ENCODE measurements at regions not wholly inside any gene's neighbourhood (a gene's known extent, or its start where the extent isn't known, plus 50 kb on each side); places are given as distances from the start of the nearest gene placed in this dataset.

GRCh38 chr11:101765932-101766331 is 148.9 kb upstream of the CEP126 start:
- Histone ChIP-seq H2BK5ac (ENCODE audit: low read depth, low read length) (no peak overlapping the region), H3K56ac (replicated peaks; ENCODE audit: insufficient read length, low read depth, low read length) (no peak overlapping the region), H3K79me1 (ENCODE audit: low read depth, low read length) (no peaks in the 10 kb centered on the region), H3K4me1 (replicated peaks in 1 of 4; ENCODE audit: control insufficient read depth in 3 of 4, insufficient read depth in 4 of 4, low read length in 3 of 4) (no peaks in the 10 kb centered on the region), H2BK120ac (replicated peaks; ENCODE audit: low read depth, low read length) (no peak overlapping the region), H4K20me1 (replicated peaks in 1 of 2; ENCODE audit: control insufficient read depth in 1 of 2, insufficient read depth in 2 of 2, low read length in 2 of 2) (no peaks in the 10 kb centered on the region), H3K14ac (ENCODE audit: insufficient read length) (no peak overlapping the region), H3K9ac (replicated peaks in 1 of 4; ENCODE audit: extremely low read depth in 1 of 4, low read depth in 3 of 4, low read length in 3 of 4) (no peak overlapping the region), H3K79me2 (ENCODE audit: control insufficient read depth in 1 of 2, insufficient read depth in 2 of 2, low read length in 2 of 2) (no peaks in the 10 kb centered on the region), H4K8ac (ENCODE audit: extremely low read depth, insufficient read depth, low read length) (no peak overlapping the region), H2BK20ac (ENCODE audit: low read length) (no peak overlapping the region), H3K23ac (ENCODE audit: insufficient read length) (no peak overlapping the region), H3K4me3 (ENCODE audit: extremely low read depth in 1 of 4, insufficient read depth in 2 of 4, low read depth in 3 of 4, low read length in 4 of 4) (no peak overlapping the region), H3K4me2 (ENCODE audit: insufficient read depth in 1 of 2, low read depth in 2 of 2, low read length in 2 of 2) (no peak overlapping the region), H2AK5ac (ENCODE audit: low read depth, low read length) (no peak overlapping the region), H3K27me3 (replicated peaks in 1 of 4; ENCODE audit: control insufficient read depth in 3 of 4, extremely low read depth in 1 of 4, insufficient read depth in 3 of 4, low read length in 3 of 4) (no peaks in the 10 kb centered on the region), H3K9me3 (ENCODE audit: insufficient read depth in 2 of 2, low read depth in 1 of 2, low read length in 1 of 2) (0 out of 4 replicates have a peak, but pooled peaks cover 0 to 5% of the 10 kb centered on the region in 2 experiments), H3K23me2 (ENCODE audit: low read depth, low read length) (no peaks in the 10 kb centered on the region), H2BK12ac (ENCODE audit: low read depth, low read length) (no peak overlapping the region), H3K18ac (ENCODE audit: extremely low read depth, low read length) (no peak overlapping the region), H2AFZ (ENCODE audit: low read length) (no peak overlapping the region), H4K91ac (replicated peaks; ENCODE audit: insufficient read length, low read length) (no peak overlapping the region), H3K36me3 (ENCODE audit: control insufficient read depth in 2 of 4, insufficient read depth in 4 of 4, low read length in 3 of 4) (no peaks in the 10 kb centered on the region), H3K27ac (ENCODE audit: low read depth, low read length) (no peak overlapping the region), H2BK15ac (ENCODE audit: low read length) (no peak overlapping the region), H3K4ac (replicated peaks; ENCODE audit: insufficient read length, low read depth, low read length) (no peak overlapping the region), H4K5ac (ENCODE audit: insufficient read length, low read depth, low read length) (no peak overlapping the region)
- no peak for DNase-seq (ENCODE audit: low read depth in 1 of 2, low spot score in 2 of 2)
- CTCF ChIA-PET (ENCODE audit: partially characterized antibody), result no interaction called here
- 84% methylated on average over 3 of the region's 3 CpGs; no CpG with 5 or more reads in 1 of the 2 experiments for WGBS, 2 experiments (ENCODE audit: extremely low coverage in 1 of 2, insufficient coverage in 1 of 2, insufficient read length in 1 of 2, insufficient replicate concordance in 2 of 2, low coverage in 1 of 2, low lambda C conversion rate in 2 of 2, missing lambda C conversion rate in 1 of 2)
- TF ChIP-seq BACH1 (IDR thresholded peaks at IDR 0.05; ENCODE audit: low read length), result no peak
- FAIRE-seq, result no peak
- POLR2A ChIA-PET (ENCODE audit: partially characterized antibody), result no interaction called here
